HG03571 (cell line): ENCODE measurements at regions not wholly inside any gene's neighbourhood (a gene's known extent, or its start where the extent isn't known, plus 50 kb on each side); places are given as distances from the start of the nearest gene placed in this dataset.

Experiments
- ATAC-seq: cut with Tn5 transposase; IDR thresholded peaks from one replicate; pipeline ENCODE4 v1.9.1; 2021; ENCODE audit not compliant: unreplicated experiment

DNA sequence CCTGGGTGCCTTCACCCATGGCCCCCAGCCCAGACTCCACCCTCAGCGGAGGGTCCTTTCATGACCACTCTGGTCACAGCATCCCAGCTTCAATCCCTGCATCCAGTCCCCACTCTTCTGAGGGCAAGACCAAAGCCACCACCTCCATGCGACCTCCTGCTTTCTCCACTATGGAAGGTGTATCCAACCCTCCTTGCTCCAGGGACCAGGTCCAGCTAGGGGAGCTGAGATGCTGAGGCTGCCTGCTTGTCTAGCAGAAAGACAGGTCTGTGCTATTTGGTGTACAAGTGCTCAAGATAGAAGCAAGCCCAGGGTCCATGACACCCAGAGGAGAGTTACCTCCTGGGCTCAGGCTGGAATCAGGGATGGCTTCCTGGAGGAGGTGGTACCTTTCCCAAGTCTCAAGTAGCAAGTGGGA is 73.8 kb upstream of the RAB6C start:
- ATAC-seq: no peak

DNA sequence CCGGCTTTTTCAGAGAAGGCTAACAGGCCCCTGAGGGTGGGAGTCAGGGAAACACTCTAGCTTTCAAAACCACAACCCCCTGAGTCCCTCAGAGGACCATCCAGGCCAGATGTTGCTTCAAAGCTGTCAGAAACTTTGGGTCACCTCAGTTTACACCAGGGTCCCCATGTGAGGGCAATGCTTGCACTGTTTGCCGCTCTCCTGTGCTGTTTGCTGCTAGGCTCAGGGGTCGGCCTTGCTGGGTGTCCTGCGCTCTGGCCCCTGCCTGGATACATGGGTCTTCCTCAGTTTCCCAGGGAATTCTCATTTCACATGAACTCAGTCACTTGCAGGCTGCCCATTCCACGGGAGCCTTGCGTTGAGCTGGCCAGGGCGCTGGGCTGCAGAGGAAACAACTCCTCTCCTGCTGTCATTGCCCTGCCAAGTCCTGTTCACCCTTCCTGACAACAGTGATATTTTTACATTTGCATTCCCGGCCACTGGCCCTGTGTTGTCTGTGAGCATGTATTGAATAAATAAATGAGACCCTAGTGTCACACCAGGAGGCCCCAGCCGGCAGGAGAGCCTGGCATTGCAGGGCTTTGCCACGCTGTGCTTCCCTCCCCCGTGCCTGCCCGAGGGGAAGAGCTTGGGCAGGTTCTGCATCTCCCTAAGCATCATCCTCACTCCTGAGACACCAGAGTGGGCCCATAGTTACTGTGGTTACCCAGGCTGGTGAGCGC is 73.2 kb upstream of the RAB6C start:
- no peak for ATAC-seq

- no peak for ATAC-seq
Observed at GRCh38 chr2:129906861-129907235, 72.6 kb upstream of the RAB6C start.

DNA sequence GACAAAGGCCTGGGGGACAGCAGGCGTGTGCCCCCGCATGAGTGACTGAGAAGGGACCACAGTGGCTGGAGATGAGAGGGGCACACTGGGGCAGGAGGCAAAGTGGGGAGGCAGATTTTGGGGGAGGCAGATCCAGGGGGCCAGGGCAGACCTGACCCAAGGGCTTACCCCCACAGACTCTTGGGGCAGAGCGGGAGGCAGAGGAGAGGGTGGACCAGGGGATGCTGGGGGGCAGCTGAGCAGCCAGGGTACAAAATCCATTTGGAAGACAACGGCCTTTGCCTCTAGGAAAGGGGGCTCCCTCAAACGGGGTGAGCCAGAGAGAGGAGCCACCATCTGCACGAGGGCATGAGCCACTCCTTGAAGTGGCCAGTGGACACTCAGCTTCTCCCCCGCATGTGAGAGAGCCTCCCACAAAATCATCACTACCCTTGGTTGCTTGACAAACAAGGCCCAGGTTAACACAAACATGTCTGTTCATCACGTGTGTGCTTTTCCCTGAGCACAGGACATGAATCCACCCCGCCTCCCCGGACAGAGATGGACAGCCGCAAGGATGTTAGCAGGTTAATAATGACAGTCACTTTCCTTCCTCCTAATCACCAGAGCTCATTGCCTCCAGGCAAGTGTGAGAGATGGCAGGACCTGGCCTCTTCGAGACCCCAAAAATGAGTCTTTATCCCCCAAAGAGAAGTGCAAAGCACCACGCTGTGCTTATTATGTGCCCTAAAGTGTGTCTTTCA is 72.0 kb upstream of the RAB6C start:
- ATAC-seq: no peak

- no peak for ATAC-seq
Observed at GRCh38 chr2:129908721-129909373, 70.6 kb upstream of the RAB6C start.

GRCh38 chr2:129909651-129910418 is 69.6 kb upstream of the RAB6C start:
- no peak for ATAC-seq

GRCh38 chr2:129910446-129911362 is 68.8 kb upstream of the RAB6C start:
- no peak for ATAC-seq

DNA sequence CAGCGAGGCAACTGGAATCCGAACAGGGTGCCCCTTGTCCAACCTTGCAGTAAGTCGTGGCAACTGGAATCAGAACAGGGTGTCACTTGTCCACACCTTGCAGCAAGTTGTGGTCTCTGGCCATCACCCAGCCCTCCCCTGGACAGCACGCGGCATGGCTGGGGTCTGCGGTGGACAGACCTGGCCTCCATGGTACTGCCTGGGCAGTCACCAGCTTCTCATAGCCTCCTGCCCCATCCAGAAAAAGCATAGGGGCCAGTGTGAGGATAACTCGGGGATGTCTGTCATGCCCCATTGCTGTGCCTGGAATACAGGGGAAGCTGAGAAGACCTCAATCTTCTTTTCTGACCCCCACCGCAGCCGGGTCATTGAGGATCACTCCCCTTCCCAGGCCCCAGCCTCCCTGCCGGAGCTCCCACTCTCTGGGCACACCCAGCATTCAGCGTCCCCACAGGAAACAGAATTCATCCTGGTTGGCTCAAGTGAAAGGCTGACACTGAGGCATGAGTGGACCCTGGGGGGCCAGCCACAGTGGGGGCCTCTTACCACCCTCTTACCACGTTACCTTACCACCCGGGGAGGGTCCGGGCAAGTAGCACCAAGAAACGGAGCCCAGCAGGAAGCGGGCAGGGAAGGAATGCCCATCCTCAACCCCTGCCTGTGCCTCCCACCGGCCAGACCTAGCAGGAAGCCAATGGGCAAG is 68.0 kb upstream of the RAB6C start:
- ATAC-seq: no peak

DNA sequence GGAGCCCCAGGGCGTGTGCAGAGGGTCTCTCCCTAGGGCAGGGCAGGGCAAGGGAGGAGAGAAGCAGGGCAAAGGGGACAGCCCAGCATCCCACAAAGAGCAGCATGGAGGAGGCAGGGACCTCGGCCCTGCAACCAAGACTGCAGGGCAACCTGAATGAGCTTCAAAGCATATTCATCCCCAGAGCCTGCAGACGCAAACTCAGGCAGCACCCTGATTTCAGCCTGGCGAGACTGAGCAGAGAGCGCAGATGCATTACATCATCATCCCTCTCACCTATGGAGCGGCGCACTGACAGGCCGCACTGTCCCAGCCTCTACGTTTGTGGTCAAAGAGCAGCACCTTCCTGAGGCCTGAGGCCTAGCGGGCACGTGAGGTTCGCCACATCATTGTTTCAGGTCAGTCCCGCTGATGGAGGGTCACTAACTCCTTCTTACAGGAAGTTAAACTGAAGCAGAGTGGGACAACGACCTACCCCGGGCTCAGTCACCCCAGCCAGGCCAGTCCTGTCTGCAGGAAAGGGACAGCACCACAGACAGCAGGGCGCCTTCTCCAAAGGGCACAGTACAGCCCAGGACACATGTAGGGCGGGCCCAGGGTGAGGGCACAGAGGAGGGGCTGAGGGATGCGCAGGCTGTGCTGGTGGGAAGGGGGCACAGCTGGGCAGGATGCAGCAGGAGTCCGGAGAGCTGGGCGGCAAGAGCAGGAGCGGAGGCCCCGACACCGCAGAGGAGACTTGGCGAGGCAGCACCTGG is 67.2 kb upstream of the RAB6C start:
- no peak for ATAC-seq

- ATAC-seq: no peak
Observed at GRCh38 chr2:129912871-129913694, 66.4 kb upstream of the RAB6C start.

DNA sequence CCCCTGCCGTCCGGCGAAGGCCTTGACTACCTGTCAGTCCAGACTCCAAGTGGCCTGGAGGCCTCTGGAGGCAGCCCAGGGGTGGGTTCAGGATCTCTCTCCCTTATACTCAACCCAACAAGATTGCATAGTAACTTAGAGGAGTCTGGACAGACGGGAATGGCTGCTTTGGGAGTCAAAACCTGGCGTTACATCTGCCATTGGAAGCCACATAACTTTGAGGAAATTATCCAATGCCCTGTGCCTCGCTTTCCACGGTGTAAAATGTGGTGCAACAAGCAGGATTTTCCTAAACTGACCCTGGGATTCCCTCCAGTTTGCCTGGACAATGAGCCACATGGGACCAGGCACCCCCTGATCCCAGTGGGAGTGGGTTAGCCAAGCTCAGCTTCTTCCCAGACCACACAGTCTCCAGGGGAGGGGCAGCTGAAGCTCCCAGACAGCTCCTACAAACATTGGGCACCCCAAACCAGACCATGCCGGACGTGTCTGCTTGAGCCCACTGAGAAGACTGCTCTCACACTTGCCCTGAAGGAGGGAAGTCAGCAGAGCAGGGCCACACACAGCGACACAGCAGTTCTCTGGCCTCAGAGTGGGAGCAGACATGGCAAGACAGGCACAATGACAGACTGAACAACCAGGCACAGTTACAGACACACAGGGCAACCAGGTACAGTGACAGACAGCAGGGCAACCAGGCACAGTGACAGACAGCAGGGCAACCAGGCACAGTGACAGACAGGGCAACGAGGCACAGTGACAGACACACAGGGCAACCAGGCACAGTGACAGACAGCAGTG is 65.6 kb upstream of the RAB6C start:
- ATAC-seq: no peak

DNA sequence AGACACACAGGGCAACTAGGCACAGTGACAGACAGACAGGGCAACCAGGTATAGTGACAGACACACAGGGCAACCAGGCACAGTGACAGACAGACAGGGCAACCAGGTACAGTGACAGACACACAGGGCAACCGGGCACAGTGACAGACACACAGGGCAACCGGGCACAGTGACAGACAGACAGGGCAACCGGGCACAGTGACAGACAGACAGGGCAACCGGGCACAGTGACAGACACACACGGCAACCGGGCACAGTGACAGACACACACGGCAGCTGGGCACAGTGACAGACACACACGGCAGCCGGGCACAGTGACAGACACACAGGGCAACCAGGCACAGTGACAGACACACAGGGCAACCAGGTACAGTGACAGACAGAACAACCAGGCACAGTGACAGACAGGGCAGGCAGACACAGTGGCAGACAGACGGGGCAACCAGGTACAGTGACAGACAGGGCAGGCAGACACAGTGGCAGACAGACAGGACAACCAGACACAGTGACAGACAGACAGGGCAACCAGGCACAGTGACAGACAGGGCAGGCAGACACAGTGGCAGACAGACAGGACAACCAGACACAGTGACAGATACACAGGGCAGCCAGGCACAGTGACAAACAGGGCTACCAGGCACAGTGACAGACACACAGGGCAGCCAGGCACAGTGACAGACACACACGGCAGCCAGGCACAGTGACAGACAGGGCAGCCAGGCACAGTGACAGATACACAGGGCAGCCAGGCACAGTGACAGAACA is 64.7 kb upstream of the RAB6C start:
- no peak for ATAC-seq

DNA sequence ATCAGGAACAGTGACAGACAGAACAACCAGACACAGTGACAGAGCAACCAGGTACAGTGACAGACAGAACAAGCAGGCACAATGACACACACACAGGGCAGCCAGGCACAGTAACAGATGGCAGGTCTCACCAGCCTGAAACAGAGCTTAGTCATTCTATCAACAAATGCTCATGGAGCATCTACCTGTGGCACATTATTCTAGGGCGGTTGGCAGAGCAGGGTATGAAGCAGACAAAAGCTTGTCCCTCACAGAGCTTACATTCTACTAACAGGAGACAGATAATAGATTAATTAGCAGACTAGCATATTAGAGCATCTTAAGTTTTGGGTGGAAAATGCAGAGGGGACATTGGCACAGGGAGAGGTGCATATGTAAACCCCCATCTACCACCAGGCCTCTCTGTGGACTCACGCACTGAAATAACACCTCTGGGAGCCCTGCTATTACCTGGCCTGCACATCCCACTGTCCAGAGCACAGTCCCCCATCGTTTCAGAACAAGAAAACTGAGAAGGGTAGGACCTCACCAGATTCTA is 64.1 kb upstream of the RAB6C start:
- no peak for ATAC-seq

GRCh38 chr2:129918604-129919003 is 60.9 kb upstream of the RAB6C start:
- ATAC-seq: no peak

DNA sequence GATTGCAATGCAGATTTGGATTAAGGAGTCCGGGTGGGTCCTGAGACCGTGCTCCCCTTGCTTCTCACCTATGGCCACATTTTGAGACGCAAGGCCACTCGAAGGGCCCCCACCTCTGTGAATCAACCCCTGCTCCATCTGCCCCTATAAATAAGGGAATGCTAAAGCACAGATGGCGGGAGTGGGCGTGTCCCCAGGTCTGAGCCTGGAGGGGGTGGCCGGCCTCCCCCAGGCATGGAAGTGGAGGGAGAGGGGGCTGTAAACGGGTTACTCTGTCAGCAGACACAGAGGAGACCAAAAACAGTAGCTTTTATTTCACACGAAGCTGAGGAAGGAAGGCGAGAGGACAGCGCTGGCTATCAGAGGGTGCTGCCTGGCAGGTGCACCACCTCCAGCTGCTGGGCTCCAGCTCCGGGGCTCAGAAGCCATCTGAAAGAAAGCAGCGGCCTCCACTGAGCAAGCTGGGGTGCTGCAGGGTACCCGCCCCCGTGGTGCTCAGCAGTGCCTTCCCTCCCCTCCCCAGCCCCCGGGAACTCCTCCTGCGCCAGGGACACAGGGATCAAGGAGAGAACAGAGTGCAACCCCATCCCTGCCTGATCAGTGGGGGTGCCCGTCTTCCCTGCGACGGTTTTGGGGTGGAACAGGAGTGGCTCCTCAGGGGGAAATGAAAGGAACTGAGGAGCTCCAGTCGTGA is 56.7 kb upstream of the RAB6C start:
- no peak for ATAC-seq
